ENCODE measurements at regions not wholly inside any gene's neighbourhood (a gene's known extent, or its start where the extent isn't known, plus 50 kb on each side); places are given as distances from the start of the nearest gene placed in this dataset.

DNA sequence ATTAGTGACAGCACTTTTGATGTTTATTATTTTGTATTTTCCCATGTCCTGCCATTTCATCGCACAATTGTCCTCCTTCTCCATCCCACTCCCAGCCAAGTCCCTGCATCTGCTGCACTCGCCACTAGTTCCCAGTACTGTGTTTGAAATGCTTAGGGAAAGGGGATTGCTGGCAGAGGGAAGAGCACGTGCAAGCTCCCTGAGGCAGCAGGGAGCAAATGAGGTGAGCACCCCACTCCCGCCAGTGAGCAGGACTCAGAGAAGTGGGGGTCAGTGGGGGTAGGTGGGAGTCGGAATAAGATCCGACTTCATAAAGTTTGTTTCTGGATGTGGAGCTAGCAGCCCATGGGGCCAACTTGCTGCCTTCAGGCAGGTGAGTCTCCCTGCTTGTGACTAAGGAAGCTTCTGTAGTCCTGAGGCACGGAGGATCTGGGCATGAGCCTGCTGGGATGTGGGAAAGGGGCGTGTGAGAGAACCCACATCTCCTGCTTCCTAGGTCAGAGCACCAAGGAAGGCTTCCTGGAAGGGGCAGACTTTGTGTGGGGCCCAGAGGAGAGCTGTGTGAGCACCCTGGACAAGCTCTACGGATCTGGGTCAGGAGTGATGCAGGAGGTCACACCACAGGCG lies 99.7 kb upstream of the TLE3 start:
- no CpG with 5 or more reads among the region's 10 CpGs for WGBS (ENCODE audit: extremely low coverage, insufficient read length, low lambda C conversion rate)
- Mint-ChIP-seq H3K27me3 (ENCODE audit: low read depth) (peaks cover 15% of the 10 kb centered on the region), H3K4me1 (peaks cover 38 to 54% of the 10 kb centered on the region in 2 experiments), H3K4me3 (no peak overlapping the region), H3K9me3 (no peaks in the 10 kb centered on the region; a peak in 1 of 5 replicates), H3K27ac (peak overlapping the region; percentile 87 to 96 (median 90); a peak in 5 of 7 replicates), H3K36me3 (ENCODE audit: insufficient read depth in 1 of 3, low read depth in 3 of 3) (no peaks in the 10 kb centered on the region; a peak in 1 of 7 replicates)
- Histone ChIP-seq H3K4ac (ENCODE audit: low read depth, low read length) (no peak overlapping the region), H4K91ac (ENCODE audit: insufficient read length, low read depth, low read length) (no peak overlapping the region), H3K79me2 (ENCODE audit: insufficient read depth, low read length) (no peaks in the 10 kb centered on the region), H3T11ph (ENCODE audit: low read length) (no peak overlapping the region), H2BK5ac (ENCODE audit: insufficient read length, low read length) (no peak overlapping the region), H4K8ac (replicated peaks; ENCODE audit: insufficient read length, low read depth, low read length) (no peak overlapping the region), H2BK120ac (ENCODE audit: low read depth, low read length, poor library complexity, severe bottlenecking) (no peak overlapping the region), H3K23ac (ENCODE audit: insufficient read length, low read depth, low read length) (no peak overlapping the region), H2AK5ac (ENCODE audit: insufficient read length, low read length) (no peak overlapping the region), H3K9ac (ENCODE audit: extremely low read depth, insufficient read length, low read length) (no peak overlapping the region), H3K79me1 (ENCODE audit: insufficient read depth, low read depth, low read length, poor library complexity, severe bottlenecking) (no peaks in the 10 kb centered on the region), H3K23me2 (ENCODE audit: insufficient read length, low read depth, low read length, poor library complexity, severe bottlenecking) (no peaks in the 10 kb centered on the region), H4K5ac (ENCODE audit: insufficient read length, low read depth, low read length) (no peak overlapping the region), H3K9me3 (ENCODE audit: control insufficient read depth, low read depth, low read length) (no peaks in the 10 kb centered on the region), H3K18ac (ENCODE audit: insufficient read length, low read depth, low read length) (peak overlapping the region; percentile 36), H3K4me1 (ENCODE audit: insufficient read depth, low read length) (peaks cover 2% of the 10 kb centered on the region; the same call in 1 of the 2 replicates), H3K27me3 (ENCODE audit: insufficient read depth, low read length) (no peaks in the 10 kb centered on the region), H2AFZ (ENCODE audit: low read length) (no peak overlapping the region), H4K20me1 (ENCODE audit: control insufficient read depth, insufficient read depth, insufficient read length) (no peaks in the 10 kb centered on the region), H3K4me2 (ENCODE audit: insufficient read depth, insufficient read length, low read length) (no peak overlapping the region), H3K14ac (ENCODE audit: insufficient read depth, low read length) (no peak overlapping the region), H3K27ac (ENCODE audit: insufficient read length, low read depth, low read length) (no peak overlapping the region), H2BK20ac (ENCODE audit: low read depth, low read length, poor library complexity, severe bottlenecking) (no peak overlapping the region), H2BK15ac (ENCODE audit: low read depth, low read length) (no peak overlapping the region), H2BK12ac (ENCODE audit: insufficient read length, low read depth, low read length) (no peak overlapping the region), H3K56ac (ENCODE audit: insufficient read length, low read depth, low read length) (no peak overlapping the region)
- no peak for DNase-seq
- TF ChIP-seq CTCF (conservative IDR thresholded peaks at IDR 0.05): no peak
